GM18507 (cell line): ENCODE measurements at regions not wholly inside any gene's neighbourhood (a gene's known extent, or its start where the extent isn't known, plus 50 kb on each side); places are given as distances from the start of the nearest gene placed in this dataset.
"Not testable (repeated sequence)": the region's sequence is repeated elsewhere in the genome, so short reads cannot be mapped to it uniquely, and the experiment has no call there.

Experiments
- DNase-seq: peaks from one replicate; pipeline ENCODE4 v3.0.0; 2011; ENCODE audit warnings: low read depth; ENCODE audit not compliant: insufficient read length; ENCODE audit errors: extremely low spot score
- FAIRE-seq: peaks from 2 replicates; lab custom pipeline; 2011; peaks lifted over from hg19 to GRCh38; lab: Jason Lieb, UNC

DNA sequence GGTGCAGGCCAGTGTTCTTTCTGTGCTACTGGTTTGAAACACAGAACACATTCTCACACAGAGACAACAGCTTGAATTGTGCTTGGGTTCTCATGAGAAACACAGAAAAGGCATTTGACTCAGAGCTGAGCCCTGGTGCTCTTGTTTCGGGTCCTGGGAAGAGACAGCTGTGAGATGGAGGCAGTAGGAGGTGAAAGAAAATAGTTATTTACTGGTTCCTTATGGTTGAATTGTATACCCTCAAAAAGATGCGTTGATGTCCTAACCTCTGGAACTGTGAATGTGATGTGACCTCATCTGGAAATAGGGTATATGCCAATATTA lies 87.1 kb upstream of the RPS6KA2 start:
- DNase-seq (no peak), FAIRE-seq (no peak)

DNA sequence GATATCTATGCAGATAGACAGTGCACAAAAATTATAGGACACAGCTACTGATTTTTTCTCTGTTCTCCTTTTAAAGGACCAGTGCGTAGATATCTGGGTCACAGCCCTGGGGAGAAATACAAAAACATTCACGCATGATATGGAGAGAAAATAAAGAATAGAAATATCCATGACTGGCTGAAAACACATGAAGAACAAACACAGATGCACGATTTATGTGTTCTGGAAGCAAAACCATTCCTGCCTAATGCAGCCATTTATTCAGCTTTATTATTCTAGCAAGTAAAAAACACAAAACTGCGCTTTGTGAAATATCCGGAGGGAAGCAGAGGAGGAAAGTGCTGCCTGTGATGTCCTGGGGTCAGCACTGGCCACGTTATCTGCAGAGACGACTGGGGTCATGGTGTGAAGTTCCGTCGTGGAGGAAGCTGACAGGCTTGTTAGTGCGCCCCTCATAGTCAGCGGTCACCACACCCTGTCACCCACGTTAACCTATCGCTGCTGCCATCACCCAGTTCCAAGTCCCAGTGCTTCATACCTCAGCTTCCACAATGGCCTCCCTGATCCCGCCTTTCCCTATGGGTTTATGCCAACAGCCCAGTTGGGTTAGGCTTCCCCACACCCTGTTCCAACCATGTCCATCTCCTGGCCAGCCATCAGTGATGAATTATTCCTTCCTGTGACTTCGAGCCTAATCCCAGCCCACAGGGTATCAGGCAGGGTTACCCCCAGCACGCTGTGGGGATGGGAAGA lies 86.6 kb upstream of the RPS6KA2 start:
- no peak for DNase-seq
- no peak for FAIRE-seq

DNA sequence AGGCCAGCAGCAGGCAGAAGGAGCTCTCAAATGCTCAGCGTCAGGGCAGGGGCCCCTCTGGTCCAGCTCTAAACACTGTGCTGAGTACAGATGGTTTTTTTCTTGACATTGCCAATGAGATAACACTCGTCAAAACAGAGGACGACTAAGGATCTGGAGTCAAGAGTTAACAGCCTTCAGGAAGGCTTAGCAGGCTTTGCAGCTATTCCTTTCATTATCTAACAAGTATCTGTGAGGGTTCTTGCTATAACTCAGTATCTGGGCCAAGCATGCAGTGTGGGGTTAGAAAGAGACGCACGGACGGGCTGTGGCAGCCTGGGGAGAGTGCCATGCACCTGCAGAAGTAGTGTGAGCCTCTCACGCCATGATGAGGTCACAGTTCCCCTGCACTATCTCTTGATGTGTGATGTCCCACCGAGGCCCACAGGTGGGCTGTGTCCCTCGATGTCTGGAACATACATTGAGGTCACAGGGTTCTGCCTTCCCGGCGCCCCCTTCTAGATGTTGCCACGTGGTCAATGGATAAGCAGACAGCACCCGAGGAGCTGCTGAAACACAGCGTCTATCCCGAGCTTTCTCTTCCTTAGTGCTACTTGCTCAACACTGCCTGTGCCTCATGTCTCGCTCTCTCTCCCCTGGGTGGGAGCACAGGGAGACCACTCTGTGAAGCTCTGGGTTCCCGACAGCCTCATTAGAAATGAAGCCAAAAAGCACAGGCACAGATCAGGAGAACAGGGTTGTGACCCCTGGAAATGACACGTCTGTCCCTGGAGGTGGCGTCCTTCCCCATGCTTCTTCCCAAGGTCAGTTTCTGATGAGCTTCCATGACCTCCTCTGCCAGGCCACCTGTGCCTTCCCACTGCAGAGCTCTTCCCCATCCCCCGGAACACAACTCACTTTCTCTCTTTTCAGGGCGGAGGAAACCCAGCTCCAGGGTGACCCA lies 85.5 kb upstream of the RPS6KA2 start:
- FAIRE-seq (no peak), DNase-seq (no peak)

DNA sequence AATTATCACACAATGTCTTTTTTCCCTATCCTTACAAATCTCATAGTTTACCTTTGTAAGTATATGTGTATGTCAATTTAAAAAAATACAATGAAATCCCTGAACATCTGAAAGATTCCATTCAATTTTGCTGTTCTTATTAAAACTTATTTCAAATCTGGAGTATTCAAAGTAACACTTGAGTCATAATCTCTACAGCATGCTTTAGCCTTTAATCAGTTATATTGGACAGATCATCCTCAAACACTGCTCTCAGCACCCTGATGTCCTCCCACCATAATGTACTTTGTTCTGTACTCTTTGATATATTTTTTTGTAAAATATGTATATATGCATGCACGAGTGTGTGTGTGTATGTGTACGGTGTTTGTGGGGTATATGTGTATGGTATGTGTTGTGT lies 83.0 kb upstream of the RPS6KA2 start:
- DNase-seq = no peak
- no peak for FAIRE-seq

- DNase-seq (no peak), FAIRE-seq (no peak)
Observed at GRCh38 chr6:166708460-166708859, 81.4 kb upstream of the RPS6KA2 start.

- no peak for DNase-seq
- peak; percentile 47 for FAIRE-seq
Observed at GRCh38 chr6:166707045-166707444, 80.0 kb upstream of the RPS6KA2 start.

DNA sequence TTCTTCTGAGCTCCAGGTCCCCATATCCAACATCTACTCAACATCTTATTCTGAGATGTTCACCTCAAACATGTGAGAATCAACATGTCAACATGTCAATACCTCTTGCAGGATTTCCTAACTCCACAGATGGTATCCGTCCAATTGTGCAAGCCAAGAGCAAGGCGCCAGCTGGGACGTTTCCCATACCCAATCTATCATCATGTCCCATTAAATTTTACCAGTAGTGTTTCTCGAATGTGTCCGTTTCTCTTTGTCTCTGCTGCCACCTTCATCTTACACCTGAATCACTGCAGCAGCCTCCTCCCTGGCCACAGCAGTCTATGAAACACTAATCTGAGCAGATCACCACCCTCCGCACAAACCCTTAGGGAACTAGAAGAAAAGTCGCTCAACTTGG lies 78.0 kb upstream of the RPS6KA2 start:
- DNase-seq = no peak

GRCh38 chr6:166704171-166704570 lies 77.1 kb upstream of the RPS6KA2 start:
- FAIRE-seq (no peak), DNase-seq (no peak)

More for the DNA sequence above, 78.0 kb upstream of the RPS6KA2 start:
- no peak for FAIRE-seq

DNA sequence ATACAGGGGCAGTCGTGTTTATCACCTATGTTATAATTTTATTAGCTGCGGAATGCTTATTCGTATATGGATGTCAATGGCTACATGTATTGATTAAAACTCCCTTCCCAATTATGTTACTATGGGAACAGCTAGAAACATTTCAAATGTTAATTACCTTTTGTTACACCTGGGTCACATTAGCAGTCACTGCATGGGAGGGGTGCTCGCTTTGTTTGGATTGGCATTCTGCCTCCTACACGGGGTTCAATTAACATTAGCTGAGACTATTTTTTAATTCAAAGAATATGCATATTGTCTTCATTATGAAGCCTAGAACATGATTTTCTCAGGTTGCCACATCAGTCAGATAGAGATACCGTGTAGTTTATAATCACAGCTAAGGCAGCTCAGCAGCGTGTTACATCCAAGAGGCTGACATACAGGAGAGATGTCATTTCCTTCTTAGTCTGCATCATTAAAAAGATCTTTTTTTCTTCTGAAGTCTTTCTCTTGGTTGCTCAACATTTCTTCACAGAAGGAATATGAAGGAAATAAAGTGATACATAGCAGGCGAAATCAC lies 76.2 kb upstream of the RPS6KA2 start:
- DNase-seq = no peak
- FAIRE-seq = no peak

DNA sequence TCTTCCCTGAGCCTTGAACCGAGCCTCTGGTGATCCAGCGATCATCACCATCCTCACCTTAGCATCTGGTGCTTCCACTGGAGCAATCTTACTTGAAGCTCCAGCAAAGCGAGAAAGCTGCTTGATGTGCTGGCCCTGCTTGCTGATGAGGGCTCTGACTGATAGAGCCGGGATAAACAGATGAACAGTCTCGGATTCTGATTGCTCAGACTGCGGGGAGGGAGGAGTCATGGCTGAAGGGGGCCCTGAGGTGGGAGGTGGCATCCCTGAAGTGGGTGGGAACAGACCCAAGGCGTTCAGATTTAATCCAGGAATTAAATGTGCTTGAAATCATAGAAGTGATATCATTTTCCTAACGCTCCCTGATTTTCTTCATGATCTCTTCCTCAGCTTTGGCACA lies 74.4 kb upstream of the RPS6KA2 start:
- FAIRE-seq, DNase-seq: not testable (repeated sequence)

- DNase-seq, FAIRE-seq: not testable (repeated sequence)
Observed at GRCh38 chr6:166700871-166701270, 73.8 kb upstream of the RPS6KA2 start.

DNA sequence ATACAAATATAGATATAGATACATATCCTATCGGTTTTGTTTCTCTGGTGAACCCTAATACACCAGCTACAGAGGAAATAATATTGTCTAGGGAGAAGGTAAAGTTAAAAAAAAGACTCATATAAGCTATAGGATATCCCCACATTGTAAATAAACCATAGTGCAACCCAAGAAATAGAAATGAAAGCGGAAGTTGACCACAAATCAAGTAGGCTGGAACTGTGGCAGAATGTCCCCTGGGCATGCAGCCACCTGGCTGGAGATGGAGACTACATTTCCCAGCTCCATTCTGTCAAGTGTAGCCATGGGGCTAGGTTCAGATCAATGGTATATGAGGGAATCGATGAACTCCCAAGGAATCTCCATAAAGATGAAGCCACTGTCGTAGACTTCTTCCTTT lies 70.1 kb upstream of the RPS6KA2 start:
- FAIRE-seq (no peak), DNase-seq (no peak)

- FAIRE-seq (no peak), DNase-seq (no peak)
Observed at GRCh38 chr6:166693880-166694279, 66.8 kb upstream of the RPS6KA2 start.

DNA sequence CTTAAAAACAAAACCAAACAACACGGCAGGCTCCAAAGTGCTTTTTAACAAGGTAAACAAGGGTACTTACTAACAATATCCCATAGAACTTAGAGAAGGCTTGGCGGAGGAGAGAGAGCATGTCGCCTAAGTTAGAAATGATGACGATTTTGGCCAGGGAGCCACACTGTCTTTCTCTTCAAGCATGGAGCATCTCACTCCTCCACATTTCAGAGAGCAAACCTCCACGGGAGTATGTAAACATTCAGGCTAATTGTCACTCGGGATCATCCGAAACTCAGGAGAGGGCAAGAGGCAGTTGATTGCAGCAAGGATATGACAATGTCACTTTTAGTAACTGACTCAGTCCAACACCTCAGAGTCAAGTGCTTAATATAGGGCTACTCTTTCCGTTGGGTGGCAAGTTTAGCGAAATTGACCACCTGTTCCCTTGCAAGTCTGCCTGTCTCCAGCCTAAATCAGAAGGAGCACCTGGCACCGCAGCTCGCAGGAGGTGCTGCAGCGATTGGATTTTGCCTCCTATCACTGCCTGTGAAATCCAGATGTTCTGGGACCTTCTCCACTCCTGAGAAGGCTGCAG lies 65.8 kb upstream of the RPS6KA2 start:
- FAIRE-seq = no peak
- DNase-seq = no peak

DNA sequence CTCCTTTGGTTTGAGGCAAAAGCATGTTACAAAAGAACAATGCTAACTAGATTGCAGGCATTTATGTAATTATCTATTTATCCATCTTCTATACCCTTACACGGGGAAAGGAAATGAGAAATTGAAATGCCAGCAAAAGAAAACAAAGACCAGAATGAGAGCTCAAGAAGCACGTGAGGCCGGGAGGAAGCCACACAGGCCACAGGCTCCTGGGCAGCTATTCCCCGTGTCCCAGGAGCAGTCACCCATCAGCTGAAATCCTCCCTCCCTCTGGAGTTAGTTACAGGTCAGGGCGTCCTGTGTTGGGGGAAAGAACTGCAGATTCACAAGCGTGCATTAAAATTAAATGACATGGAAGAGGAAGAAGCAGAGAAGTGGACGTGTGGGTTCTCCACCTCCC lies 64.7 kb upstream of the RPS6KA2 start:
- DNase-seq = no peak
- FAIRE-seq = no peak

DNA sequence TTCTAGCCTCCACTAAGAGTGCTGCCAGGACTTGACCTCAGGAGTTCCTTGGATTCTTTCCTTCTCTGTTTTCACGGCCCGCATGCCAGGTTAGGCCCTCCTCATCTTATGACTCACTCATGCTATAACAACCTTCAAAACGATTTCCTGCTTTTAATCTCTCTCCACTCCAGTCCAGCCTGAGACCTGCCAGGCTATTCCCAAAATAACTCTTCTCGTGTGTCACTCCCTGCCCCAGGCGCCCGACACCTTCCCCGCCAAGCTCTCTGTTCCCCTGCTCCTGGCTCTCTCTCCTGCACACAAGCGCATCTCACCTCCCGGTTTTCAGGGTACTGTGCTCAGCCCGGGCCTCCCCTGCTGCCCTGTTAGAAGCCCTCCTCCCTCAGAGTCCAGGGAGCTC lies 64.1 kb upstream of the RPS6KA2 start:
- DNase-seq = no peak

GRCh38 chr6:166689687-166690086 lies 62.6 kb upstream of the RPS6KA2 start:
- no peak for DNase-seq
- no peak for FAIRE-seq

More for the DNA sequence above, 64.1 kb upstream of the RPS6KA2 start:
- no peak for FAIRE-seq

GRCh38 chr6:166688901-166689300 lies 61.9 kb upstream of the RPS6KA2 start:
- FAIRE-seq = no peak
- DNase-seq = no peak

DNA sequence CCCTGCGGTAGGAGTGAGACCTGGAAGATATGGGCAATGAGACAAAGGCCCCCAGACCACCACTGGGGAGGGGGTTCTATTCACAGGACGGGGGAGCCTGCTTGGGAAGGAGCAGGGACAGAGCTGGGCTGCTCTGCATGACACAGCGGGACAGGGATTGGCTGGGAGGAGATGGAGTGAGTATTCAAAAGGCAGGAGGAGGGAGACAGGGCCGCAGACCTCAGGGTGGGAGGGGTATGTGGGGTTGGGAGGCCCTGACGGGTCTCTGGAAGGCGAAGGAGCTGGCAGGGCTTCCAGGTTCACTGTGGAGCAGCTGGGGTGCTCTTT lies 60.8 kb upstream of the RPS6KA2 start:
- FAIRE-seq (no peak), DNase-seq (no peak)
